HG02623 (cell line): ENCODE measurements at regions not wholly inside any gene's neighbourhood (a gene's known extent, or its start where the extent isn't known, plus 50 kb on each side); places are given as distances from the start of the nearest gene placed in this dataset.

Source experiments
- ATAC-seq: cut with Tn5 transposase; IDR thresholded peaks from one replicate; pipeline ENCODE4 v1.9.1; 2021; ENCODE audit warnings: moderate library complexity; ENCODE audit not compliant: unreplicated experiment

DNA sequence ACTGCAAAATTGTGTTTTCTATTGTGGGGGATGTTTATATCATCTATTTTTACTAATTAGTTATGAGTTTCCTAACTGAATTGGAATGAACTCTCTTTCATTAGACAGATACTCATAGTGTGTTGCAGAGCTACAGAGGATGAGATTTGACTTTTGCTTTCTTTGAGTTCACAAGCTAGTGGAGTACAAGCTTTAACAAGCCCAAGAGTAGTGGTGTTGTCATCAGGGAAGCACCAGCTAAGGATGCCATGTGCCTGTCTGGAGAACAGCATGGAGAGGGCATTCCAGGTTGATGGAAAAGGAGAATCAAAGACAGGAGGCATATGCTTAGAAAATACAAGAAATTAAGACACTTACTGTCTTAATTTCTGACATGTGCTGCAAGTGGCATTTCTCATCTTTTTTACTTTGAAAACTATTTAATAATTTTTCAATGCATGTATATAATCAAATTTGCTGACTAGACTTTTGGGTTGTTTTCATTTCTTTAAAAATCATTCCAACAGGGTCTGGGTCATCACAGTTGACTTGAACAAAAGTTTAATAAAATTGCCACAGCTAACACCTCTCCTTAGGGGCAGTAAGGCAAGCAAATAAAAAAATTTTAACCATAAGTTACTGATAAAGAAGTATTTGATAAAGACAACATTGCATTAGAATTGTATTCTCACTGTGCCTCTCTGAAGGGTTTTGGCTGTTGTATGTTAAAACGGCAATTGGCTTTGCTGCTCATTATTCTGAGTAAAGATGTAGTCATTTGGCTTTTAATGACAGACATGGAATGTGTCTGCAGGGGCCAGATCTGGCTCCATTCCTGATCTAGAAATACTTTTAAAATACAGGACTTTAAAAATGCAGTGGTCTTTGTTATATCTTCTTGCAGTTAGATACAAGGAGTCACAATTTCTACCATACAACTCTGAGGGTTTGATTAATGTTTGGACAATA is 323.7 kb upstream of the CDH11 start:
- ATAC-seq = no peak

DNA sequence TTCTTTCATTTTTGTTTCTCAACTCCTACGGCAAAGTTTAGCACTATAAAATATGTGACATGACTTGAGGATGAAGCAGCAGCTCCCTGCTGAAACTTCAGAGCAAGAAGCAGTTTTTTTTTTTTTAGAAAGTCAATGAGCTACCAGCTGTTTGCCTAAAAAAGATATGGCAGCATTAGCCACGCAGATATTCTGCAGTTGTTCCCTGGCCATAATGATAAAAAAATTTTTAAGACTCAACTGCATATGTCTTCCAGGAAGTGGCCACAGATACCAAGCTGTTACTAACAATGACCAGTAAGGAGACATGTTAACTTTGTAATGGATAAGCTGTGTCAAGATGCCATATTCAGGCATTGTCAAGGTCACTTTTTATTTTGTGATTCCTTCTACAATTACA is 319.6 kb upstream of the CDH11 start:
- no peak for ATAC-seq

DNA sequence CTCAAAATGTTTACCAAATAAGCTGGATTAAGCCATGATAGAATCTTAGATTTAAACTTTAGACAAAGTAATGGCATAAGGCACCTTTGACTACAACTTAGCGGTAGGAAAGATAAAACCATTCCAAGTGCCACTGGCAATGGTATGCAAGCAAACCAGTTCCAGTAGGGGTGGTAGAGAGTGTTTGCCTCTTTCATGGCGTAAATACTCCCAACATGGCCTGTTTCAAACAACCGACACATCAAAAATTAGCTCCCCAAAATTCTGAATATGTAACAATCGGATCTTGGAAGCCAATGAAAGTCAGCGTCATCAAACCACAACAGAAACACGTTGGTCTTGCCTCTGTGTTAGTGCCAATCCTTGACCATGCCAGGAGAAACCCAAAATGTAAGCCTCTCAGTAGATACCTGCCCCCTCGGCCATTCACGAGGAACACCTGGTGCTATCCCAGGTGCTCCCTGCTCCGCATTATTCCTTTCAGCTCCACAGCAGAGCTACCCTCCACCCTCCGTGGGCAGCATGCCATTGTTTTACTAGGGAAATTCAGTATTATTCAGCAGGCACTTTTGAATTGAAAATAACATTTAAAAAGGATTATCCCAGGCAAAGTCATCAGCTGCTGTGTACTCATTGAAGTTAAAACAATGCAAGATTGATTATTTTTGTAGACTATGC is 307.8 kb upstream of the CDH11 start:
- ATAC-seq = no peak

DNA sequence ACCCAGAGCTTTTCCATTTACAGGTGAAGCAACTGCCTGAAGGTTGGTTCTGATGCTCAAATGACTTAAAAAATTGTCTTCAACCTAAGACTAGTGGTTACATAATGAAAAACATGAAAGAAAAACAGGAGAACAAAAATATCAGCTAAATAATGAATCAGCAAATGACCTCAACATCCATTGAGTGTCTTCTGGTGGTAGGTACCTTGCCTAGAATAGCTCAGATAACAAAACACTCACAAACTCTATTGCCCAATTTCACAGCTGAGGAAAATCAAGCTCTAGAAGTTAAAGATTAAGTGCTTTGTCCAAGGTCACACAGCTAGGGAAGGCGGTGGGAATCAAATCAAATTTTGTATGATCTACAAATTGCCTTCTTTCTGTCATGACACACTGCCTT is 304.6 kb upstream of the CDH11 start:
- no peak for ATAC-seq

DNA sequence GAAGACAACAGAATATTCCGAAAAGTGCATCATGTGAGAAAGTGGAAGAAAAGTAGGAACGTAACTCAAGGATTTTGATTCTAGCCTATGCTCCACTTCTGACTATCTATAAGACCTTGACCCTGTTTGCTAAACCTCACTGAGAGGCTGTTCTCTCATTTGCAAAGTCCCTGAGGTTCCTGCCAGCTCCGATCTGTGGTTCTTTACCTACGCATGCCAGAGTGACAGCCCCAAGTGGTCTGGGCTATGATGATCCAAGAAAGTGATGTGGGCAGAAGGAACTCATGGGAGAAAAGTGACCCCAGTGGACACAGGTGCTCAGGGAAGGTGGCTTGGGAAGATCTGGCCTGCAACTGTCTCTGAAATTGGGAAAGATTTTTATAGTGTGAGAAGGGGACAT is 301.1 kb upstream of the CDH11 start:
- no peak for ATAC-seq

DNA sequence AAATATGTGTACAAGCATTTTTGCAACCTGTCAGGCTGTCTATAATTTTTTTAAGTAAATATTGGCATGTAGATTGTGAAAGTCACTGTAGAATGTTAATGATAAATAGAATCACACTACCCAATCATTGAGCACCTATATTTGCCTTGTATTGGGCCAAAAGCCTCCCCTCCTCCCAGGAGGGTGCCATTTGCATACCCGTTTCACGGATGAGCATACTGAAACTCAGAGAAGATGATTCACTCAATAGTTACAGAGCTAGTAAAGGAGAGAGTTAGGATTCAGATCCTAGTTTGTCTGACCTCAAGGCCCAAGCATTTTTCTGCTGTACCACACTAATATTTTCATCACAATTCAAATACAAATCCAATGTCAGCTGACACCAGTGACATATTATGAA is 299.7 kb upstream of the CDH11 start:
- no peak for ATAC-seq

DNA sequence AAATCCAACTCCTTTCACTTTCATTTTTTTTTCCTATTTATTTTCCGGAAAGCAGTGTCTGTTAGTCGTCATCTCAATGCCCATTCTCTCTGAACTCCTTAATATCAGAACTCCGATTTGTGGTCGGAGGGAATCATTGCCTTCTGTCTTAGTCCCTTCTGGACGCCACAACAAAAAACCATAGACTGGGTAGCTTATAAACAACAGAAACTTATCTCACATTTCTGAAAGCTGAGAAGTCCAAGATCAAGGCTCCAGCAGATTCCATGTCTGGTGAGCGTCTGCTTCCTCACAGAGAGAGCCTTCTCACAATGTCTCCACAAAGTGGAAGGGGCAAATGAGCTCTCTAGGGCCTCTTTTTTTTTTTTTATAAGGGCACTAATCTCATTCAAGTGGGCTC is 296.6 kb upstream of the CDH11 start:
- no peak for ATAC-seq

DNA sequence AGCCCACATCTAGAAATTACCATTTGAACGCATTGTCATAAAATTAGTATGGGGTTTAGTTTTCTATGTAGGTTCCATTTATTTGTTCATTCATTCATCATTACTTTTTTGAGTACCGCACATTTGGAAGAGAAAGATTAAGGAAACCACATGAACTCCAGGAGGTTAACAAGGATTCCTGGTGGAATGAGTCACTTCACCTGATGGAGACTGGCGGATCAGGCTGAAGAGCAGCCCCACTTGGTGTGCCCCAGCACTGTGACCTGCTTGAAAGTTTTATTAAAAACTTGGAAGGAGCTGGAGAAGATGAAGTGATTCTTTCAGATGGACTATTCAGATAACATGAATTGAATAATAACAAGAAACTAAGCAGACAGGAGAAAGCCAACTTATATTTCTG is 293.6 kb upstream of the CDH11 start:
- no peak for ATAC-seq

DNA sequence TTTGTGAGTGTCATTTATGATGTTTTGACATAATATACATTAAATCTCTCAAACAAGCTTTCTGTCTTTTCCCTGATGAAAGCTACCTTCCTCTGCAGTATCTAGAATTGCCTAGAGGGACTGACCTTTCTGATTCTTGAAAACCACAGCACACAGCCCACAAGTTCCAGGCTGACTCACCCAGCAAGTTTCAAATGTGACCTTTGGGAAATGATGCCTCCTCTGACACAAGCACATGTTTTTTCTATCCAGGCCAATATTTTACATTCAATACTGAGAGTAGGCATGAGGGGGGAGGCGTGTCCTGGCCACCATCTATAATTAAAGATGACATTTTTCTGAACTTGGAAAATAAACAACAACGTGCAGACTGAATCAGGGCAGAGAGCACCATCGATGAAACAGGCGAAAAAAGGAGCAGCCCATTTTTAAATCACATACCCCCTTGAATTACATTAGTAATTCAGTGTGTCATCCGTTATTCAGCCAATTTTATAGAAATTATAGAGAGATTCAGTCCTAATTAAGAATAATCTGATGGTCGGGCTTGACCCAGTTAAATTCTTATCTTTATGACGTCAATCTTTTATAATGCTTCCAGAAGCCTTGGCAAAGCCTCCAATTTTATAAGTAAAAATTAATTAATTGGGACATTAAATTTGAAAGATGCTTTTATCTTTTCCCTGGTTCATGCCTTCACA is 292.6 kb upstream of the CDH11 start:
- no peak for ATAC-seq

DNA sequence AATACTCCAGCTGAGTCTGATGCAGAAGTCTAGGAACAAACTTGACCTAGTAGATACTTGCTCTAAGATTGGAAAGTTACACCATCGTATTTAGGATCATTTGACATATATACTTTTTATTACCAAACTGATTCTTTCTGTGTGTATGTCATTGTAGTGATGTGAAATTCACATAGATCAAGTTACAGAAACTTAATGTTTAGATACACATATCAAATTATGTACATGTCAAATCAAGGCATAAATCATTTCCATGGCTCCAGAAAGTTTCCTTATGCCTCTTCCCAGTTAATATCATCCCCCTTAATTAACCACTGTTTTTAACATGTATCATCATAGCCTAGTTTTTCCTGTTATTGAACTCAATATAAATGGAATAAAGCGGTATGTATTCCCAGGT is 292.0 kb upstream of the CDH11 start:
- no peak for ATAC-seq

DNA sequence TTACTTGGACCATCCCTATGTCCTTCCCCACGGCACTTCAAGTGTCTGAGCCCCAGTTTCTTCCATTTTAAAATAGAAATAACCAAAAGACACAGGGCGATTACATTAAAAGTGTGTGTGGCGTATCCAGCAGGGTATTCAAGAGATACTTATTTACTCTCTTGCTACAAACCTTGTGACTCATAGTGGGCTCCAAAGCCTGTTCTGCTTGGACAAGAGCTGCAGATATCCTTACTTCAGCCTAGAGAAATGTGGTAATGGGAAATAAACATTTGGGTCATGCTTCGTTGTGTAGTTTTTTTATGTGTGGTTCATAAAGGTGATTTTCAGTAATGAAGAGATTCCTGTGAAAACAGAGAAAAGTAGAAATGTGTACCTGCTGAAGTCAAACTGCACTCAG is 288.9 kb upstream of the CDH11 start:
- no peak for ATAC-seq

DNA sequence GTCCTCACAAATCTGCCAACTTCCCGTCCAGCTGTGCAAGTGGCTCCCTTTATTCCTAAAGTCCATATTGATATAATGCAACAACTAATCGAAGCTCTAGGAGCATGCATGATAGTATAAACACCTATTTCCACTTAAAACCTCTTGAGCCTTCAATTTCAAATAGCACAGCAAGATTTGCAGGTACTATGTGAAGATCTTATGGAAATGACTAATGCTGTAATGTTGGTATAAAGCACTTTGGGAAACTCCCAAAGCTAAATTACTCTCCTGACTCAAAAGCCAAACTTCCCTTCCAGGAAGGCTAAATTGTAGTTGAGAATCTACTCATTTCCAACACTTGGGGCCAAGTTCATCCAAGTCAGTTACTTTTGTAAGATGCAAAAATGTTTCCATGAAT is 287.6 kb upstream of the CDH11 start:
- ATAC-seq = no peak

DNA sequence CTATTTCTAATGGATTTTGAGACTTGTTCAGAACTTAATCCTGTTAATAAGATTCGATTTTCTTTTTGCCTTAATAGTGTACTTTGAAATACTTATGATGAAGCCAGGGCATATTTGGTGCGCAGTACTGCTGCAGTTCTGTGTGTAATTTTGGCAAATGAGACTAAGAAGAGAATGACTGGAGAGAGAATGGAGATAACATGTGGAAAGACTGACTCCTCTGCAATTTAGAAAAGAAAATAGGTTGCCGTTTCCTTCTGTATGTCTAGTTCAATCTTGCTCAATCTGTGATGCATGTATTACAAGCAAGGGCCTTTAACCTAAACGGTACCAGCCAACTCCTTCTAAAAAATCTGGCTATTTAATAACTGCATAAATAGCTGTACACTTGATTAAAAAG is 285.1 kb upstream of the CDH11 start:
- no peak for ATAC-seq

DNA sequence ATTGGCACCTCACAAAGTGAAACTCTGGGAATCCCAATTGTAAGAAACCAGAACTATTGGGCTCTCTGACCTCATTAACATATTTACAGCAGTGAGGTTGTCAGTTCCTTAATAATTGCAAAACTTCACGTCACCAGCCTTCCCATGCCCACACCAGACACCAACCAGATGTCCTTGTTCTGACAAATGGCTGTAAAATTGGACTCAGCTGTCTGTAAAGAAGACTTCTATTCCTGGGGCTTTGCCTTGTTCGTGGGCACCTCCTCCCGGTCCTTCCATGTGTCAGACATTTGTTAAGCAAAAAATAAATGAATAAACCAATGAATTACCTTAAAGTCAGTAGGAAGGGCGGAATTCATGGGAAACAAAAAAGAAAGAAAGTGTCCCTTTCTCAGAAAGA is 284.3 kb upstream of the CDH11 start:
- no peak for ATAC-seq

DNA sequence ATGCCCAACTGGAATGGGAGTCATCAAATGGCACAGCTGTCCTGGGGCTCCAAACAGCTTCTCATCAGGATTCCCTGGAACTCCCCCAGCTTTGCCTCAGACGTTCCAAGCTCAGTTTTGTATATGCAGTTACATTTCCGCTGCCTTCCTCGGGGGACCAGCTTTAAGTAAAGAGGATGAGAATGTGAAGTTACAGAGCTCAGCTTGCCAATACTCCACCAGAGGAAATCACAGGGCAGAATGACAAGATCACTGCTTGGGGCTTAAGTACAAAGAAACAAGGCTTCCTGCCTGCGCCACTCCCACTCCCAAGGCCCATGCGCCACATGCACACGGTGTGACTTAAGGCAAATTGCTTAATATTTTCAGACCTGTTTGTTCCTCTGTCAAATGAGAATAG is 272.4 kb upstream of the CDH11 start:
- ATAC-seq = no peak

DNA sequence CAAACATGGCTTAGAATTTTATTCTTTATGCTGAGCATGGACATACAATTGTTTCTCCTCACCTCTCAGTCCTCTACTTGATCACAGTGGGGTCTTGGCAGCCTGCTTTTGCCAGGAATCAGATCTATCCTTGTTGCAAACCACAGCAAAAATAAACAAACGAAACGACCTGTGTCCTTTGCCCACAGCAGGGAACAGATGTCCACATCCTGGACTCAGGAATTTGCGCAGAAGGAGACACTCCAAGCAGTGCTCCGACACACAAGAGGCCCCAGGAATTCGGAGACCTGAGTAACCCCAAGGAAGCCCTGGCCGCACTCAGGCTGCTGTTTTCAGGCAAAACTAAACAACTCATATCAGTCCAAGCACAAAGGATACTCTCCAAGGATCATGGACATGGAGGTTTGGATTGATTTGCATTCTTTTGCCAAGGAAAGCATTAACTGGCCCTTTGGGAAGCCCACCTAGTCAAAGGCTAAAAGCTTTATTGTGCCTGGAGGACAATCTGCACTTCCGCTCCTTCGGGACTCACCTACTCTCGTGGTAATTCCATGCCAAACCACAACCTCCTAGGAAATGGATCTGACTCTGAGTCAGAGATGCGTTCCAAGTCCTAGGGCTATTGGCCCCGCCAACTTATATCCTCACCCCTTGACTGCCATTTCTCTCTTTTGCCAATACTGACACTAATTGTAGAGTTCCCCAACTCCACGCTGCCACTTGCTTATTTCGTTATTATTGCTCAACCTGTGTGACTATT is 271.1 kb upstream of the CDH11 start:
- no peak for ATAC-seq

DNA sequence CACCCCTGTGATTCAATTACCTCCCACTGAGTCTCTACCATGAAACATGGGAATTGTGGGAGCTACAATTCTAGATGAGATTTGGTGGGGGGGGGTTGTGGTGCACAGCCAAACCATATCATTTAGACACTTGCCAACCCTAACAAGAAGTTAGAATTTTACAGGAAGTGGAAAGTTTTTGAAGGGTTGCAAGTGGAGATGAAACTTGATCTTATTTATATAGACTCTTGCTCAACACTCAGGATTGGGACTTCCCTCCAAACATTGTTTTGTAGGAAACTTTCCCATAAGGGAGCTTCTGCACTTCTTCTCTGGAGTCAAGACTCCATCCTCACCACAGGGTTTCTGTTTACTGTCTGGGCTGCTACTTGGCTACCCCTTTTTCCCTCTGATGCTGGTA is 266.7 kb upstream of the CDH11 start:
- ATAC-seq = no peak

DNA sequence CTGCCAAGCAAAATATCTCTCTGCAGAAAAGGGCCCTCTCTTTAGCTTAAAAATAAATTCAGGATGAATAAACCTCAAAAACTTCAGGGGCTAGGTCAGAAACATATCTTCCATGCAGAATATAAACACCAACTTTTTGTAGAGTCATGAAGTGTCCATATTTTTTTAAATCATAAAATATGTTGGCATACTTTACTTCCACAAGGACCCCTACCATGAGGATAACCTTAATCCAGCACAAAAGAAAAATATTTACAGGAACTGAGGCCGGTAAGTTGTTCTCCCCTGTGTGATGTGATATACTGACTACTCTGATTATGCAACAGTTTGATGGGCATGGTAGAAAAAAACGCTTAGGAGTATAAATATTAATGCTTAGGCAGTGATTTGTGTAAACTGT is 264.8 kb upstream of the CDH11 start:
- ATAC-seq = no peak

DNA sequence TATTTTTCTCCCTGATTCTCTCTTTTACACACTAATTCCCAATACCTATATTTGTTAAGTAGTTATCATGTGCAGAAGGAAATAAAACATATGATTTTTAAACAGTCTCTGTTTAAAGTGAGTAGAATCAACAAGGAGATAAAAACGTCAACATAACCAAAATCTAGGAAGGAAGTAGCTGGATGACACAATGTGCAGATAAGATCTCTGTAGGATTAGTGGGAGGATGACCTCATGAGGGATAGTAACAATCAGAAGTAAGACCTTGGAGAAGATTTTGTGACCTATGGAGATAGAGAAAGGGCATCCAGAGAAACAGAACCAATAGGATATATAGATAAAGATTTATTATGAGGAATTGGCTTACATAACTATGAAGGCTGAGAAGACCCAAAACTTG is 262.6 kb upstream of the CDH11 start:
- ATAC-seq = no peak

DNA sequence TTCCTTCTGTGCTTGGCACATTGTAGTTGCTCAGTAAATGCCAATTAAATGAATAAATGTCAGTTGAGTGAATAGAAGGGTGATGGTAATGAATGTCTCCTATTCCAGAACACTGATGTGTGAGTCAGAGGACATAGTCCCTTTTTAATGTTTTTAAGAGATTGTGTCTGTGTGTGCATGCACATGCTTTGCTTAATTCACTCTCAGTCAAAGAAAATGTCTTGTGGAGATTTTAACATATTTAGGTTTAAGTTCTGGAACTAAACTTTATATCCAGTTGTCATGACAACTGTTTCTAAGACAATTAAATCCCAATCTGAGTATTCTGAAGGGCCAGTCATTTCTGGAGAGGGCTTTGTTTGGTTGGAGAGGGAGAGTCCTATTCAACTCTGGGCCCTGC is 255.3 kb upstream of the CDH11 start:
- ATAC-seq = no peak

DNA sequence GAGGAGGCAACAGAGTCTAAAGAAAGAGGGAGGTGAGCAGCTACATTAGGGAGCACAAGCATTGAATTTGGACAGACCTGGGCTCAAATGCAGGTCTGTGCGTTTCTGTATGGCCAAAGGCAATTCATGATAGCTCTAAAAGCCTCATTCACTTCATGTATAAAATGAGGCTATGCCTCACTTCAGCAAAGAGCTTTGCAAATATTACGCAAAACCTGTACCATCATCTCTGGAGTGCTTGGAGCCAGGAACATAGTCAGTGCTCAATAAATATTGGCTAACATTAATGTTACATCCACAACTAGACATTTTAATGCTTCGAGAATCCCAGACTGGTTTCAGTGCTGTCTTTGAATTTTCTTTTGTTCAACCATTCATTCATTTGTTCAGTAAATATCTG is 254.7 kb upstream of the CDH11 start:
- no peak for ATAC-seq
